NCI-H345 treated with DMSO at 0.1 percent for 48 hours (cell line): ENCODE measurements at regions not wholly inside any gene's neighbourhood (a gene's known extent, or its start where the extent isn't known, plus 50 kb on each side); places are given as distances from the start of the nearest gene placed in this dataset.

Source experiments
- DNase-seq: peaks from one replicate; lab custom pipeline; 2025; ENCODE audit not compliant: unreplicated experiment; lab: John Stamatoyannopoulos, UW

GRCh38 chr17:33628500-33629346, 335.6 kb upstream of the ASIC2 start:
- DNase-seq, result no peak

- DNase-seq, result no peak
Measured at GRCh38 chr17:33633446-33633845, 340.4 kb upstream of the ASIC2 start.

- DNase-seq, result no peak
Measured at GRCh38 chr17:33637534-33637933, 344.4 kb upstream of the ASIC2 start.

GRCh38 chr17:33639103-33639880, 346.2 kb upstream of the ASIC2 start:
- DNase-seq, result no peak

- no peak for DNase-seq
Measured at GRCh38 chr17:33640629-33641028, 347.5 kb upstream of the ASIC2 start.

GRCh38 chr17:33642002-33642401, 348.9 kb upstream of the ASIC2 start:
- no peak for DNase-seq

GRCh38 chr17:33647956-33648355, 354.9 kb upstream of the ASIC2 start:
- peak; percentile 3 for DNase-seq

- DNase-seq, result no peak
Measured at GRCh38 chr17:33650304-33650703, 357.2 kb upstream of the ASIC2 start.

GRCh38 chr17:33651686-33652085, 358.6 kb upstream of the ASIC2 start:
- DNase-seq, result no peak

- no peak for DNase-seq
Measured at GRCh38 chr17:33652731-33653398, 359.8 kb upstream of the ASIC2 start.

GRCh38 chr17:33653399-33653788, 360.3 kb upstream of the ASIC2 start:
- no peak for DNase-seq

GRCh38 chr17:33657181-33657580, 364.1 kb upstream of the ASIC2 start:
- no peak for DNase-seq

GRCh38 chr17:33661975-33662374, 368.9 kb upstream of the ASIC2 start:
- DNase-seq, result no peak

GRCh38 chr17:33664116-33664840, 371.2 kb upstream of the ASIC2 start:
- no peak for DNase-seq

GRCh38 chr17:33667052-33667509, 374.0 kb upstream of the ASIC2 start:
- no peak for DNase-seq

GRCh38 chr17:33667671-33668070, 374.6 kb upstream of the ASIC2 start:
- no peak for DNase-seq

GRCh38 chr17:33668516-33668915, 375.4 kb upstream of the ASIC2 start:
- DNase-seq, result no peak

- no peak for DNase-seq
Measured at GRCh38 chr17:33671491-33671890, 378.4 kb upstream of the ASIC2 start.

- peak; percentile 18 for DNase-seq
Measured at GRCh38 chr17:33674685-33675084, 381.6 kb upstream of the ASIC2 start.

GRCh38 chr17:33676444-33676843, 383.3 kb upstream of the ASIC2 start:
- DNase-seq, result no peak

- no peak for DNase-seq
Measured at GRCh38 chr17:33679595-33679994, 386.5 kb upstream of the ASIC2 start.
